Keratinocyte (primary cell): ENCODE measurements at regions not wholly inside any gene's neighbourhood (a gene's known extent, or its start where the extent isn't known, plus 50 kb on each side); places are given as distances from the start of the nearest gene placed in this dataset.

ENCODE experiments used
- EZH2 ChIP-seq: IDR thresholded peaks from one replicate; pipeline ENCODE4 v1.6.1; 2012; ENCODE audit warnings: inconsistent platforms, mild to moderate bottlenecking, low read length, moderate library complexity
- TF ChIP-seq, protein P1 (sequence below), 3 experiments: IDR thresholded peaks in 1 of 3; conservative IDR thresholded peaks in 1 of 3; optimal IDR thresholded peaks in 1 of 3; 2 replicates in 2 of 3; 3 replicates in 1 of 3; pipeline versions ENCODE3 to v1.5.1; 2011; ENCODE audit warnings: low read length in 3 of 3, mild to moderate bottlenecking in 3 of 3, moderate library complexity in 2 of 3, control low read depth in 1 of 3, inconsistent platforms in 1 of 3; ENCODE audit not compliant: insufficient read depth in 2 of 3; ENCODE audit errors: extremely low read depth in 1 of 3

DNA sequence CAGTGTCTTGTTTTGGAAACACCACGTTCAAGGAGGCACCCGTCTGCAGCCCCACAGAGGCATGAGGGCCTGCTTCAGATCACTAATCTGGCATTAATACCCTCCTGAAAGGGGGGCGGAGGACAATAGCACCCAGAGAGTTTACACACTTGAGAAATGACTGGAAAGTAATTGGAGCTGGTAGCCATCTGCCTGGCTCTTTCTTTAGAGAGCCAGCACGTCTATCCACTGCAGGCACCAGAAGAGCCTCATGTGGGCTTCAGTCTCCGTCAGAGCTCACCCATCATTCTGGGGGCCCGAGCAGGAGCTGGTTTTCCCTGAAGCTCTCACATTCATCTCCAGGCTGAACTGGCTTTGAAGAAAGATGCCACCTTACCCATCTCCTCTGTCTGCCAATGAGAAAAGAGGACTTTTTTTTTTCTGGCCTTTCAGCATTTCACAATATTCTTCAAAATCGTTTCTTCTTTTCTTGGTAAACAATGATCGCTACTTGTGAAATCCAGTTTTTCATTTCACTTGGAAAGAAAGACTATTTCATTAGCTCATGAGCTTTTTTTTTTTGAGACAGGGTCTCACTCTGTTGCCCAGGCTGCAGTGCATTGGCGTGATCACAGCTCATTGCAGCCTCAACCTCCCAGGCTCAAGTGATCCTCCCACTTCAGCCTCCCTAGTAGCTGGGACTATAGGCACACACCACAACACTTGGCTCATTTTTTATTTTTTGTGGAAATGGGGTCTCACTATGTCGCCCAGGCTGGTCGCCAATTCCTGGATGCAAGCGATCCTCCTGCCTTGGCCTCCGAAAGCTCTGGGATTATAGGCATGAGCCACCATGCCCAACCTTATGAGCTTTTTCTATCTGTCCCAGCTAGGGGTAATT is 124.7 kb upstream of the ZNF217 start:
- TF ChIP-seq, protein P1, sequence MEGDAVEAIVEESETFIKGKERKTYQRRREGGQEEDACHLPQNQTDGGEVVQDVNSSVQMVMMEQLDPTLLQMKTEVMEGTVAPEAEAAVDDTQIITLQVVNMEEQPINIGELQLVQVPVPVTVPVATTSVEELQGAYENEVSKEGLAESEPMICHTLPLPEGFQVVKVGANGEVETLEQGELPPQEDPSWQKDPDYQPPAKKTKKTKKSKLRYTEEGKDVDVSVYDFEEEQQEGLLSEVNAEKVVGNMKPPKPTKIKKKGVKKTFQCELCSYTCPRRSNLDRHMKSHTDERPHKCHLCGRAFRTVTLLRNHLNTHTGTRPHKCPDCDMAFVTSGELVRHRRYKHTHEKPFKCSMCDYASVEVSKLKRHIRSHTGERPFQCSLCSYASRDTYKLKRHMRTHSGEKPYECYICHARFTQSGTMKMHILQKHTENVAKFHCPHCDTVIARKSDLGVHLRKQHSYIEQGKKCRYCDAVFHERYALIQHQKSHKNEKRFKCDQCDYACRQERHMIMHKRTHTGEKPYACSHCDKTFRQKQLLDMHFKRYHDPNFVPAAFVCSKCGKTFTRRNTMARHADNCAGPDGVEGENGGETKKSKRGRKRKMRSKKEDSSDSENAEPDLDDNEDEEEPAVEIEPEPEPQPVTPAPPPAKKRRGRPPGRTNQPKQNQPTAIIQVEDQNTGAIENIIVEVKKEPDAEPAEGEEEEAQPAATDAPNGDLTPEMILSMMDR (optimal IDR thresholded peaks at IDR 0.05 in 1 of 3, IDR thresholded peaks at IDR 0.05 in 1 of 3, conservative IDR thresholded peaks at IDR 0.05 in 1 of 3; ENCODE audit: extremely low read depth in 1 of 3, insufficient read depth in 2 of 3, low read length in 3 of 3): no peak
- TF ChIP-seq EZH2: no peak
